Stimulated activated CD8-positive, alpha-beta memory T cell treated with anti-CD3 and anti-CD28 coated beads, Interleukin-4, amount 100 ng/mL, for 4 hours (primary cell): ENCODE measurements at regions not wholly inside any gene's neighbourhood (a gene's known extent, or its start where the extent isn't known, plus 50 kb on each side); places are given as distances from the start of the nearest gene placed in this dataset.
A peak's percentile ranks its signal among the peaks of the same experiment; 100 is the strongest.
"Not testable (repeated sequence)": the region's sequence is repeated elsewhere in the genome, so short reads cannot be mapped to it uniquely, and the experiment has no call there.

Experiments
- DNase-seq, 2 donors: peaks; one replicate each; pipeline ENCODE4 v3.0.0-alpha.2; 2020; ENCODE audit warnings: low read depth in 2 of 2, low spot score in 1 of 2

- DNase-seq: peak in 1 of 2 donors; percentile 1
Observed at GRCh38 chr16:16992975-16993765, 477.6 kb downstream of the XYLT1 start.

GRCh38 chr16:16994831-16995230 is 475.9 kb downstream of the XYLT1 start:
- no peak for DNase-seq

- DNase-seq: no peak
Observed at GRCh38 chr16:16996827-16997226, 473.9 kb downstream of the XYLT1 start.

GRCh38 chr16:16997349-16997748 is 473.4 kb downstream of the XYLT1 start:
- no peak for DNase-seq

GRCh38 chr16:17001471-17001870 is 469.3 kb downstream of the XYLT1 start:
- no peak for DNase-seq

GRCh38 chr16:17002565-17002964 is 468.2 kb downstream of the XYLT1 start:
- DNase-seq: no peak

GRCh38 chr16:17005963-17006362 is 464.8 kb downstream of the XYLT1 start:
- DNase-seq: not testable (repeated sequence)

- no peak for DNase-seq
Observed at GRCh38 chr16:17011712-17012111, 459.0 kb downstream of the XYLT1 start.

GRCh38 chr16:17013038-17013437 is 457.7 kb downstream of the XYLT1 start:
- DNase-seq: no peak

- no peak for DNase-seq
Observed at GRCh38 chr16:17014484-17015121, 456.2 kb downstream of the XYLT1 start.

GRCh38 chr16:17015702-17016101 is 455.1 kb downstream of the XYLT1 start:
- DNase-seq: no peak

- DNase-seq: no peak
Observed at GRCh38 chr16:17017442-17017841, 453.3 kb downstream of the XYLT1 start.

- DNase-seq: no peak
Observed at GRCh38 chr16:17018585-17018939, 452.2 kb downstream of the XYLT1 start.

GRCh38 chr16:17019366-17019765 is 451.4 kb downstream of the XYLT1 start:
- no peak for DNase-seq

GRCh38 chr16:17023606-17024005 is 447.2 kb downstream of the XYLT1 start:
- no peak for DNase-seq

- DNase-seq: no peak
Observed at GRCh38 chr16:17024514-17024913, 446.2 kb downstream of the XYLT1 start.

- DNase-seq: peak in 1 of 2 donors; percentile 26
Observed at GRCh38 chr16:17026600-17027242, 444.0 kb downstream of the XYLT1 start.

- no peak for DNase-seq
Observed at GRCh38 chr16:17027488-17028129, 443.2 kb downstream of the XYLT1 start.

GRCh38 chr16:17029602-17030350 is 441.0 kb downstream of the XYLT1 start:
- DNase-seq: no peak

- DNase-seq: no peak
Observed at GRCh38 chr16:17031484-17032268, 439.1 kb downstream of the XYLT1 start.
